22Rv1 (cell line): ENCODE measurements at regions not wholly inside any gene's neighbourhood (a gene's known extent, or its start where the extent isn't known, plus 50 kb on each side); places are given as distances from the start of the nearest gene placed in this dataset.

Experiments
- CTCF ChIP-seq: fragments of 450-650 bp; IDR thresholded peaks from 2 replicates; pipeline ENCODE4 v1.5.1; 2017; ENCODE audit warnings: mild to moderate bottlenecking
- ZFX ChIP-seq: fragments of 450-650 bp; IDR thresholded peaks from 2 replicates; pipeline ENCODE4 v1.6.1; 2017; ENCODE audit warnings: antibody characterized with exemption, borderline replicate concordance

- TF ChIP-seq CTCF (no peak), ZFX (no peak)
Measured at GRCh38 chr1:71233645-71234044, 152.8 kb upstream of the ZRANB2 start.
